Adrenal gland (tissue), 5 donors: ENCODE measurements at regions not wholly inside any gene's neighbourhood (a gene's known extent, or its start where the extent isn't known, plus 50 kb on each side); places are given as distances from the start of the nearest gene placed in this dataset.

Experiments
- POLR2A ChIP-seq, 2 donors: fragments of 450-650 bp; IDR thresholded peaks; one replicate each; pipeline ENCODE4 v1.6.1; 2017; ENCODE audit warnings: antibody characterized with exemption in 2 of 2, mild to moderate bottlenecking in 2 of 2, moderate library complexity in 1 of 2
- TF ChIP-seq, protein P1 (sequence below), 6 experiments: fragments of 450-650 bp in 4 of 6; fragments of 200-600 bp in 2 of 6; sonication (generic) in 1 of 6; IDR thresholded peaks; 1 replicate in 5 of 6; 2 replicates in 1 of 6; pipeline versions ENCODE4 v1.5.1 to v1.8.0; 2016 to 2021; ENCODE audit warnings: antibody characterized with exemption in 6 of 6, mild to moderate bottlenecking in 2 of 6, moderate library complexity in 1 of 6
- donor health status: DM: no; HTN: no; CAD: no.

DNA sequence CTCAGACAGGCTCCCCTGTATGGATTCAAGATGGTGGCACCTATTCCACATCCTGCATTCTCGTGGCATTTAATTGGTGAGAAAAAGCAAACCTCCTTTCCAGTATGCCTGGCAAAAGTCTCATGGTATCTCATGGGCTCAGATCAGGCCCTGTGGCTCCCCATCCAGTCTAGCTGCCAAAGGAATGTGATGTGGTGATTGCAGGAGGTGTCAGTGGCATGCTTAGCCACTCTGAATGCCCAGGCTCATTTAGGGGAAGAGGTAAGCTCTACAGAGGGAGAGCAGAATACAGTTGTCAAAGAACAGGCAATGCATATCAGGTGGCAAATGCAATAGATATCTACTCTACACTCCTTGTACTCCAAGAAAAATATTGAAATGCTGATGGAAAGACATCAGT is 146.7 kb downstream of the SPATA19 start:
- TF ChIP-seq, protein P1, sequence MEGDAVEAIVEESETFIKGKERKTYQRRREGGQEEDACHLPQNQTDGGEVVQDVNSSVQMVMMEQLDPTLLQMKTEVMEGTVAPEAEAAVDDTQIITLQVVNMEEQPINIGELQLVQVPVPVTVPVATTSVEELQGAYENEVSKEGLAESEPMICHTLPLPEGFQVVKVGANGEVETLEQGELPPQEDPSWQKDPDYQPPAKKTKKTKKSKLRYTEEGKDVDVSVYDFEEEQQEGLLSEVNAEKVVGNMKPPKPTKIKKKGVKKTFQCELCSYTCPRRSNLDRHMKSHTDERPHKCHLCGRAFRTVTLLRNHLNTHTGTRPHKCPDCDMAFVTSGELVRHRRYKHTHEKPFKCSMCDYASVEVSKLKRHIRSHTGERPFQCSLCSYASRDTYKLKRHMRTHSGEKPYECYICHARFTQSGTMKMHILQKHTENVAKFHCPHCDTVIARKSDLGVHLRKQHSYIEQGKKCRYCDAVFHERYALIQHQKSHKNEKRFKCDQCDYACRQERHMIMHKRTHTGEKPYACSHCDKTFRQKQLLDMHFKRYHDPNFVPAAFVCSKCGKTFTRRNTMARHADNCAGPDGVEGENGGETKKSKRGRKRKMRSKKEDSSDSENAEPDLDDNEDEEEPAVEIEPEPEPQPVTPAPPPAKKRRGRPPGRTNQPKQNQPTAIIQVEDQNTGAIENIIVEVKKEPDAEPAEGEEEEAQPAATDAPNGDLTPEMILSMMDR (IDR thresholded peaks at IDR 0.05), result no peak
- no peak for TF ChIP-seq POLR2A (IDR thresholded peaks at IDR 0.05)
